ENCODE measurements at regions not wholly inside any gene's neighbourhood (a gene's known extent, or its start where the extent isn't known, plus 50 kb on each side); places are given as distances from the start of the nearest gene placed in this dataset.

GRCh38 chr2:136437461-136437860 is 319.5 kb upstream of the CXCR4 start:
- no peak for TF ChIP-seq CTCF (IDR thresholded peaks at IDR 0.05)
- no peaks in the 10 kb centered on the region for H3K4me1 Mint-ChIP-seq (ENCODE audit: unreplicated experiment)
- H3K9me3 Mint-ChIP-seq (ENCODE audit: unreplicated experiment) = no peaks in the 10 kb centered on the region
- H3K27me3 Mint-ChIP-seq (ENCODE audit: unreplicated experiment) = no peaks in the 10 kb centered on the region
- no peak for DNase-seq (ENCODE audit: extremely low spot score, unreplicated experiment)
- H3K36me3 Mint-ChIP-seq (ENCODE audit: unreplicated experiment) = no peaks in the 10 kb centered on the region
- no peak overlapping the region for H3K27ac Mint-ChIP-seq (ENCODE audit: unreplicated experiment)
- H3K4me3 Mint-ChIP-seq (ENCODE audit: unreplicated experiment) = no peak overlapping the region

- H3K9me3 Mint-ChIP-seq (ENCODE audit: unreplicated experiment) = no peaks in the 10 kb centered on the region
- DNase-seq (ENCODE audit: extremely low spot score, unreplicated experiment) = no peak
- no peak overlapping the region for H3K27ac Mint-ChIP-seq (ENCODE audit: unreplicated experiment)
- H3K27me3 Mint-ChIP-seq (ENCODE audit: unreplicated experiment) = no peaks in the 10 kb centered on the region
- H3K36me3 Mint-ChIP-seq (ENCODE audit: unreplicated experiment) = no peaks in the 10 kb centered on the region
- no peak overlapping the region for H3K4me3 Mint-ChIP-seq (ENCODE audit: unreplicated experiment)
- TF ChIP-seq CTCF (IDR thresholded peaks at IDR 0.05) = no peak
- no peaks in the 10 kb centered on the region for H3K4me1 Mint-ChIP-seq (ENCODE audit: unreplicated experiment)
Observed at GRCh38 chr2:136436936-136437335, 319.0 kb upstream of the CXCR4 start.

- DNase-seq (ENCODE audit: extremely low spot score, unreplicated experiment) = no peak
- no peaks in the 10 kb centered on the region for H3K27me3 Mint-ChIP-seq (ENCODE audit: unreplicated experiment)
- no peak overlapping the region for H3K27ac Mint-ChIP-seq (ENCODE audit: unreplicated experiment)
- no peak for TF ChIP-seq CTCF (IDR thresholded peaks at IDR 0.05)
- no peaks in the 10 kb centered on the region for H3K4me1 Mint-ChIP-seq (ENCODE audit: unreplicated experiment)
- H3K4me3 Mint-ChIP-seq (ENCODE audit: unreplicated experiment) = no peak overlapping the region
- H3K9me3 Mint-ChIP-seq (ENCODE audit: unreplicated experiment) = peaks cover 4% of the 10 kb centered on the region
- H3K36me3 Mint-ChIP-seq (ENCODE audit: unreplicated experiment) = no peaks in the 10 kb centered on the region
Observed at GRCh38 chr2:136434251-136434715, 316.3 kb upstream of the CXCR4 start.

- Mint-ChIP-seq H3K27ac (ENCODE audit: unreplicated experiment) (no peak overlapping the region), H3K4me3 (ENCODE audit: unreplicated experiment) (no peak overlapping the region), H3K4me1 (ENCODE audit: unreplicated experiment) (no peaks in the 10 kb centered on the region), H3K36me3 (ENCODE audit: unreplicated experiment) (no peaks in the 10 kb centered on the region), H3K27me3 (ENCODE audit: unreplicated experiment) (no peaks in the 10 kb centered on the region), H3K9me3 (ENCODE audit: unreplicated experiment) (peaks cover 4% of the 10 kb centered on the region)
- no peak for TF ChIP-seq CTCF (IDR thresholded peaks at IDR 0.05)
- no peak for DNase-seq (ENCODE audit: extremely low spot score, unreplicated experiment)
Observed at GRCh38 chr2:136433261-136433660, 315.3 kb upstream of the CXCR4 start.

- H3K36me3 Mint-ChIP-seq (ENCODE audit: unreplicated experiment) = no peaks in the 10 kb centered on the region
- peaks cover 28% of the 10 kb centered on the region for H3K27me3 Mint-ChIP-seq (ENCODE audit: unreplicated experiment)
- no peak overlapping the region for H3K27ac Mint-ChIP-seq (ENCODE audit: unreplicated experiment)
- H3K9me3 Mint-ChIP-seq (ENCODE audit: unreplicated experiment) = no peaks in the 10 kb centered on the region
- TF ChIP-seq CTCF (IDR thresholded peaks at IDR 0.05) = no peak
- no peak for DNase-seq (ENCODE audit: extremely low spot score, unreplicated experiment)
- peaks cover 5% of the 10 kb centered on the region for H3K4me1 Mint-ChIP-seq (ENCODE audit: unreplicated experiment)
- H3K4me3 Mint-ChIP-seq (ENCODE audit: unreplicated experiment) = peak overlapping the region; percentile 76
Observed at GRCh38 chr2:136424112-136424511, 306.2 kb upstream of the CXCR4 start.
